Breast epithelium (tissue), 4 donors: ENCODE measurements at regions not wholly inside any gene's neighbourhood (a gene's known extent, or its start where the extent isn't known, plus 50 kb on each side); places are given as distances from the start of the nearest gene placed in this dataset.
"Not testable (repeated sequence)": the region's sequence is repeated elsewhere in the genome, so short reads cannot be mapped to it uniquely, and the experiment has no call there.

Experiments used
- DNase-seq, 2 donors: peaks; one replicate each; pipeline ENCODE4 v3.0.0-alpha.2; 2019; ENCODE audit warnings: low spot score in 2 of 2
- H3K27ac ChIP-seq, 2 donors: fragments of 200-600 bp; sonication (generic) in 1 of 2; one replicate each; pipeline ENCODE4 v1.5.1; 2016 to 2019; ENCODE audit warnings: mild to moderate bottlenecking in 1 of 2
- H3K27me3 ChIP-seq, 2 donors: fragments of 200-600 bp; sonication (generic) in 1 of 2; one replicate each; pipeline versions ENCODE4 v1.5.1 to v1.6.0; 2017 to 2019; ENCODE audit warnings: control low read depth in 1 of 2, mild to moderate bottlenecking in 1 of 2
- H3K36me3 ChIP-seq: fragments of 200-600 bp; one replicate; pipeline ENCODE4 v1.5.1; 2019
- H3K4me1 ChIP-seq, 2 donors: fragments of 200-600 bp; sonication (generic); one replicate each; pipeline ENCODE4 v1.5.1; 2016 to 2019; ENCODE audit warnings: control low read depth in 1 of 2
- H3K4me3 ChIP-seq, 3 donors: fragments of 200-600 bp; sonication (generic); 1 replicate in 2 of 3; 2 replicates in 1 of 3; pipeline ENCODE4 v1.5.1; 2016 to 2019; ENCODE audit warnings: mild to moderate bottlenecking in 3 of 3, moderate library complexity in 2 of 3
- H3K9me3 ChIP-seq, 2 donors: fragments of 200-600 bp; sonication (generic) in 1 of 2; one replicate each; pipeline ENCODE4 v1.5.1; 2016 to 2019; ENCODE audit warnings: control low read depth in 1 of 2
- POLR2A ChIP-seq: fragments of 450-650 bp; IDR thresholded peaks from one replicate; pipeline ENCODE4 v1.6.1; 2016; ENCODE audit warnings: antibody characterized with exemption, mild to moderate bottlenecking, moderate library complexity
- POLR2AphosphoS5 ChIP-seq, 3 donors: sonication (generic); formaldehyde crosslinking; IDR thresholded peaks; one replicate each; pipeline ENCODE4 v1.6.1; 2017; ENCODE audit warnings: antibody characterized with exemption in 3 of 3
- intact Hi-C: fragments of 100-400 bp; cut with DNase I; formaldehyde crosslinking; loops from one replicate; pipeline ENCODE4 v1.15.1; 2023; ENCODE audit warnings: low total_unique reads
- TF ChIP-seq, protein P1 (sequence below), 3 donors: fragments of 450-650 bp; IDR thresholded peaks; one replicate each; pipeline ENCODE4 v1.5.1; 2016 to 2017; ENCODE audit warnings: antibody characterized with exemption in 3 of 3, mild to moderate bottlenecking in 3 of 3, moderate library complexity in 3 of 3

DNA sequence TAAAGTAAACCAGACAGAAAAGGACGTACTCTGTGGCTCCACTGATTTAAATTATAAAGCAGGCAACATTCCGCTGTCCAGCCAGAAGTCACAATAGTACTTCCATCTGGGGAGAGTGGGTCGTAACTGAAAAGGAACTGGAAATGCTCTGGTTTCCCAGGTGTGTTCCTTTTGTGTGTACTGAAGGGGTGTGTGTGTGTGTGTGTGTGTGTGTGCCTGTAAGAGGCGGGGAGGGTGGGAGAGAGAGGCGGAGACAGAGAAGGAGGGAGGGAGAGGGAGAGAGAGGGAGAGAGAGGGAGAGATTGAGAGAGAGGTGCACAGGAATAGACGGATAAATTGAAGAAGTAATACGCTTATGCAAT lies 178.4 kb upstream of the ZNF184 start:
- H3K9me3 ChIP-seq, result peaks cover 5 to 9% of the 10 kb centered on the region in 2 donors
- H3K4me3 ChIP-seq, result no peak overlapping the region
- no peak for DNase-seq
- H3K27ac ChIP-seq, result no peak overlapping the region
- peaks cover 0 to 47% of the 10 kb centered on the region in 2 donors for H3K27me3 ChIP-seq
- intact Hi-C loops, result no loop called here
- no peaks in the 10 kb centered on the region for H3K4me1 ChIP-seq
- H3K36me3 ChIP-seq, result no peaks in the 10 kb centered on the region
- TF ChIP-seq POLR2AphosphoS5 (IDR thresholded peaks at IDR 0.05), result no peak

DNA sequence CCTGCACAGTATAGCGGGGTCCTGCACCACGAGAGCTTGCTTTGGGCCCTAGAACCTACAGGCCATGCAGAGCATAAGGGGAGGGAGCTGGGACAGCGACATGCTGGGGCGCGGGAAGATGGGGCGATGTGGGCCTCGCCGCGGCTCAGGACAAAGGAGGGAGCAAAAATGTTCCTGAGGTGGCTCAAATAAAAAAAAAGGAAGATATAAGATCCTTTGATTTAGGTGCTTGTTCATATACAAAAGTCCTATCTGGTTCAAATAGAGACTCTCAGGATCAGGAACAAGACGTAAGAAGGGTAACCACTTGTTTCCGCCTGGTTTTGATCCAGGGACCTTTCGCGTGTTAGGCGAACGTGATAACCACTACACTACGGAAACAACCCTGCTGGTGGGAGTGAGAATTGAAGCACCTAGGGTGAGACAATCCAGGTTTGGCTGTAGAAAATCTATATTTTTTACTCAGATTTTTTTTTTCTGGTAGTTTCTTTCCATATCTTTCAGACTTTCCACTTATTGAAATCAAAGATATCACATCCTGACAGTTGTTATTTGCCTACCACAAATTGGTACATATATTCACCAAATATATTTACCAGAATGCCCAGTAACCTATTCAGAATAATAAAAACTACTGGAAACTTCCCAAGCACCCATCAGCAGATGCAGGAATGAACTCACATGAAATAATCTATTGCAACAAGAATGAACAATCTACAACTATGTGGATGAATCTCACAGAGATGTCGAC lies 177.9 kb upstream of the ZNF184 start:
- no peak overlapping the region for H3K4me3 ChIP-seq
- H3K27ac ChIP-seq, result no peak overlapping the region
- DNase-seq, result no peak
- H3K27me3 ChIP-seq, result peaks cover 0 to 50% of the 10 kb centered on the region in 2 donors
- peaks cover 5 to 9% of the 10 kb centered on the region in 2 donors for H3K9me3 ChIP-seq
- TF ChIP-seq, protein P1, sequence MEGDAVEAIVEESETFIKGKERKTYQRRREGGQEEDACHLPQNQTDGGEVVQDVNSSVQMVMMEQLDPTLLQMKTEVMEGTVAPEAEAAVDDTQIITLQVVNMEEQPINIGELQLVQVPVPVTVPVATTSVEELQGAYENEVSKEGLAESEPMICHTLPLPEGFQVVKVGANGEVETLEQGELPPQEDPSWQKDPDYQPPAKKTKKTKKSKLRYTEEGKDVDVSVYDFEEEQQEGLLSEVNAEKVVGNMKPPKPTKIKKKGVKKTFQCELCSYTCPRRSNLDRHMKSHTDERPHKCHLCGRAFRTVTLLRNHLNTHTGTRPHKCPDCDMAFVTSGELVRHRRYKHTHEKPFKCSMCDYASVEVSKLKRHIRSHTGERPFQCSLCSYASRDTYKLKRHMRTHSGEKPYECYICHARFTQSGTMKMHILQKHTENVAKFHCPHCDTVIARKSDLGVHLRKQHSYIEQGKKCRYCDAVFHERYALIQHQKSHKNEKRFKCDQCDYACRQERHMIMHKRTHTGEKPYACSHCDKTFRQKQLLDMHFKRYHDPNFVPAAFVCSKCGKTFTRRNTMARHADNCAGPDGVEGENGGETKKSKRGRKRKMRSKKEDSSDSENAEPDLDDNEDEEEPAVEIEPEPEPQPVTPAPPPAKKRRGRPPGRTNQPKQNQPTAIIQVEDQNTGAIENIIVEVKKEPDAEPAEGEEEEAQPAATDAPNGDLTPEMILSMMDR (IDR thresholded peaks at IDR 0.05), result no peak
- TF ChIP-seq POLR2A (no peak), POLR2AphosphoS5 (IDR thresholded peaks at IDR 0.05) (no peak)
- no peaks in the 10 kb centered on the region for H3K4me1 ChIP-seq
- no peaks in the 10 kb centered on the region for H3K36me3 ChIP-seq
- intact Hi-C loops, result no loop called here

DNA sequence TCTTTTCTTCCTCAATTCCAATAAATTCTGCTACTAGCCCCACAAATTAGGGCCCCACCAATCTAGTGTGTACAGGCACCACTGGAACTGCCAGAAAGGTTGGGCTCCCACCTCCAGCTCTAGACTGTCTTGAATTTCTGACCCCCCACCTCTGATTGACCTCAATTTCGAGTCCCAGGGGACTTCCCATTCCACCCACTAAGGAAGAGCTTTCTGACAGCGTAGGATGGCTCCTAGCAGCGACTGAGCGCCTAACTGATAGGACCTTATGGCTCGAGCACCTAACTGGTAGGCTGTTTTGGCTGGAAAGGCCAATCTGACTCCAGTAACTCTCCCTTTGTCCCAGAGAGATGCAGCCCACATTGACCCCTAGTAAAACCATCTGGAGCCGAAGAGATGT lies 171.6 kb upstream of the ZNF184 start:
- H3K27me3 ChIP-seq, result peaks cover 0 to 18% of the 10 kb centered on the region in 2 donors
- no peak for TF ChIP-seq POLR2AphosphoS5 (IDR thresholded peaks at IDR 0.05)

DNA sequence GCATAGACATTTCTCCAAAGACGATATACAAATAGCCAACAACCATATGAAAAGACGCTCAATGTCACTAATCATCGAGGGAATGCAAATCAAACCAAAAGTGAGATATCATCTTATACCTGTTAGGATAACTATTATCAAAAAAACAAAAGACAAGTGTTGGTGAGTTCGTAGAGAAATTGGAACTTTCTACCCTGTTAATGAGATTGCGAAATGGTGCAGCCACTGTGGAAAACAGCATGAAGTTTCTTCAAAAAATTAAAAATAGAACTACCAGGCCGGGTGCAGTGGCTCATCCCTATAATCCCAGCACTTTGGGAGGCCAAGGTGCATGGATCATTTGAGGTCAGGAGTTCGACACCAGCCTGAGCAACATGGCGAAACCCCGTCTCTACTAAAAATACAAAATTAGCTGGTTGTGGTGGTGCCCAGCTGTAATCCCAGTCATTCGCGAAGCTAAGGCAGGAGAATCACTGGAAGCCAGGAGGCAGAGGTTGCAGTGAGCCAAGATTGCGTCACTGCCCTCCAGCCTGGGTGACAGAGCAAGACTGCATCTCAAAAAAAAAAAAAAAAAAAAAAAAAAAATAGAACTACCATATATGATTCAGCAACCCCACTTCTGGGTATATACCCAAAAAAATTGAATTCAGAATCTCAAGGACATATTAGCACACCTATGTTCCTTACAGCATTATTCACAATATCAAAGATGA lies 170.0 kb upstream of the ZNF184 start:
- DNase-seq, result no peak
- no peaks in the 10 kb centered on the region for H3K4me1 ChIP-seq
- H3K27ac ChIP-seq, result no peak overlapping the region
- H3K4me3 ChIP-seq, result no peak overlapping the region
- H3K9me3 ChIP-seq, result peaks cover 0 to 10% of the 10 kb centered on the region in 2 donors
- H3K27me3 ChIP-seq, result peaks cover 0 to 18% of the 10 kb centered on the region in 2 donors
- no peaks in the 10 kb centered on the region for H3K36me3 ChIP-seq
- TF ChIP-seq POLR2A (no peak), POLR2AphosphoS5 (IDR thresholded peaks at IDR 0.05) (no peak)
- TF ChIP-seq, protein P1 (IDR thresholded peaks at IDR 0.05), result no peak
- intact Hi-C loops, result no loop called here

More for the DNA sequence above, 171.6 kb upstream of the ZNF184 start:
- Histone ChIP-seq H3K9me3 (peaks cover 0 to 10% of the 10 kb centered on the region in 2 donors), H3K36me3 (no peaks in the 10 kb centered on the region), H3K4me1 (no peaks in the 10 kb centered on the region), H3K4me3 (no peak overlapping the region), H3K27ac (no peak overlapping the region)
- DNase-seq, result no peak
- intact Hi-C loops, result no loop called here

DNA sequence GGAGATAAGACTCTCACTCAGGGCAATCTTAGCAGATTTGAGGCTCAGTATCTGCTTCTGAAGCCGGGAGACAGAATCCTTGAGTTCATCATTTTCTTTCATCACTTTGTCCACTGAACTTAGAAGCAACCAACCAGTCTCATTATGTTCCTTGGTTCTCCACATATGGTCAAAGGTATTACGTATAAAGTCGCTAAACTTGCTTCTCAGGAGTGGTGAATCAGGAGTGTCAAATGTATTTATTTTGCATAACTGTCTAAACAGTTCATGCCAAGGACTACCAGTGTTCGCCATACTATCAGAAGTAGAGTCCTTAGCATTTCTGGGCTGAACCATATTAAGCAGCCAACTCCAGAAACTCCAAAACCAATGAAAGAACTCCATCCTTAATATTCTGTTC lies 163.0 kb upstream of the ZNF184 start:
- H3K9me3 ChIP-seq, H3K4me1 ChIP-seq, intact Hi-C loops, H3K36me3 ChIP-seq, DNase-seq, H3K4me3 ChIP-seq, H3K27ac ChIP-seq: not testable (repeated sequence)
- H3K27me3 ChIP-seq, result peaks cover 0 to 42% of the 10 kb centered on the region in 2 donors

DNA sequence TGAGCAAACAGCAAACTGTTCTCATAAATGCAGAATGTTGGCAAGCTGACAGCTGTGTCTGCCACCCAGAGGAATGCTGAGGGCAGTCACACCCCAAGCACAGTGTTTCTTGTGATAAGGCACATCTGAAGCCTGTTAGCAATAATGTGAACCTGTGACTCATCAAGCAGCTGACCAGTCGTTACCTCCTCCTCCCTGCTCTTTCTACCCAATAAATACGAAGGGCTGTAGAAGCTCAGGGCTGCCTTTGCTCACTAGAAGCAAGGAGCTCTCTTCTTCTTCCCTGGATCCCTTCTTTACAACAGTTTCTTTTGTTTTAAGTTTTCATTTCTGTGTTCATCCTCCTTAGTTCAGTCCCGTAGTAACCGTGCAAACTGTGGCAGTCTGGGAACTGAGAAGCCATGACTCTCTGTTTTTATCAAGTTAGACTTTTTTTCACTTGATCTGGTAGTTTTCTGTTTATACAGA lies 160.3 kb upstream of the ZNF184 start:
- H3K27me3 ChIP-seq, result peaks cover 0 to 56% of the 10 kb centered on the region in 2 donors
- H3K4me3 ChIP-seq, H3K4me1 ChIP-seq, intact Hi-C loops, DNase-seq, H3K36me3 ChIP-seq, H3K27ac ChIP-seq, H3K9me3 ChIP-seq: not testable (repeated sequence)

DNA sequence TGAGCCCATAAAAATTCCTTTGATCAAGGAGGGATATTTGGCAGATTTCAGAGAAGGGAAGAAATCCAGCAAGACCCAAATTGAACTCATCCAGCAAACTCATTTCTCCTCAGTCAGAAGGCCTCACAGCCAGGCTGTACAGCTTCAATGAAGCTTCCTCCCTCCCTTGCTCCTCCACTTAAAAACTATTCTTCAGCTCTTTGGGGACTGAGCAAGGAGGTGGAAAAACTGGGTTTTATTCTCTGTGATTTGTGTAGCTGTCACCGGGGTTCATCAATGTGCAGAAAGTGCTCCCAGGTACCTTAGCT lies 158.7 kb upstream of the ZNF184 start:
- H3K27ac ChIP-seq, result no peak overlapping the region
- DNase-seq, result no peak
- intact Hi-C loops, result no loop called here
- no peaks in the 10 kb centered on the region for H3K9me3 ChIP-seq
- no peak overlapping the region for H3K4me3 ChIP-seq
- no peaks in the 10 kb centered on the region for H3K4me1 ChIP-seq
- H3K27me3 ChIP-seq, result peaks cover 0 to 55% of the 10 kb centered on the region in 2 donors
- no peaks in the 10 kb centered on the region for H3K36me3 ChIP-seq
- TF ChIP-seq POLR2A (no peak), POLR2AphosphoS5 (IDR thresholded peaks at IDR 0.05) (no peak)
- TF ChIP-seq, protein P1 (IDR thresholded peaks at IDR 0.05), result no peak
